ENCODE measurements at regions not wholly inside any gene's neighbourhood (a gene's known extent, or its start where the extent isn't known, plus 50 kb on each side); places are given as distances from the start of the nearest gene placed in this dataset.

- no peak for DNase-seq (ENCODE audit: low read depth)
- Histone ChIP-seq H3K4me3 (ENCODE audit: low read depth, low read length) (no peak overlapping the region), H3K27me3 (ENCODE audit: control insufficient read depth, insufficient read depth, low read length) (no peaks in the 10 kb centered on the region), H3K36me3 (ENCODE audit: control insufficient read depth, insufficient read depth, low read length) (no peaks in the 10 kb centered on the region)
- no peak for TF ChIP-seq CTCF (IDR thresholded peaks at IDR 0.05; ENCODE audit: insufficient read depth, low read length, poor library complexity, severe bottlenecking)
Measured at GRCh38 chr10:25849988-25850387, 84.0 kb upstream of the MYO3A start.

- Histone ChIP-seq H3K36me3 (ENCODE audit: control insufficient read depth, insufficient read depth, low read length) (no peaks in the 10 kb centered on the region), H3K4me3 (ENCODE audit: low read depth, low read length) (no peak overlapping the region), H3K27me3 (ENCODE audit: control insufficient read depth, insufficient read depth, low read length) (no peaks in the 10 kb centered on the region)
- TF ChIP-seq CTCF (IDR thresholded peaks at IDR 0.05; ENCODE audit: insufficient read depth, low read length, poor library complexity, severe bottlenecking): no peak
- DNase-seq (ENCODE audit: low read depth): no peak
Measured at GRCh38 chr10:25851548-25851947, 82.5 kb upstream of the MYO3A start.

- DNase-seq (ENCODE audit: low read depth): no peak
- no peaks in the 10 kb centered on the region for H3K27me3 ChIP-seq (ENCODE audit: control insufficient read depth, insufficient read depth, low read length)
- no peak overlapping the region for H3K4me3 ChIP-seq (ENCODE audit: low read depth, low read length)
- H3K36me3 ChIP-seq (ENCODE audit: control insufficient read depth, insufficient read depth, low read length): no peaks in the 10 kb centered on the region
- no peak for TF ChIP-seq CTCF (IDR thresholded peaks at IDR 0.05; ENCODE audit: insufficient read depth, low read length, poor library complexity, severe bottlenecking)
Measured at GRCh38 chr10:25852364-25852941, 81.6 kb upstream of the MYO3A start.

- Histone ChIP-seq H3K36me3 (ENCODE audit: control insufficient read depth, insufficient read depth, low read length) (no peaks in the 10 kb centered on the region), H3K4me3 (ENCODE audit: low read depth, low read length) (no peak overlapping the region), H3K27me3 (ENCODE audit: control insufficient read depth, insufficient read depth, low read length) (no peaks in the 10 kb centered on the region)
- no peak for DNase-seq (ENCODE audit: low read depth)
- TF ChIP-seq CTCF (IDR thresholded peaks at IDR 0.05; ENCODE audit: insufficient read depth, low read length, poor library complexity, severe bottlenecking): no peak
Measured at GRCh38 chr10:25858076-25858475, 76.0 kb upstream of the MYO3A start.

GRCh38 chr10:25865267-25865666 is 68.8 kb upstream of the MYO3A start:
- Histone ChIP-seq H3K36me3 (ENCODE audit: control insufficient read depth, insufficient read depth, low read length) (no peaks in the 10 kb centered on the region), H3K4me3 (ENCODE audit: low read depth, low read length) (no peak overlapping the region), H3K27me3 (ENCODE audit: control insufficient read depth, insufficient read depth, low read length) (no peaks in the 10 kb centered on the region)
- no peak for TF ChIP-seq CTCF (IDR thresholded peaks at IDR 0.05; ENCODE audit: insufficient read depth, low read length, poor library complexity, severe bottlenecking)
- no peak for DNase-seq (ENCODE audit: low read depth)

- no peaks in the 10 kb centered on the region for H3K36me3 ChIP-seq (ENCODE audit: control insufficient read depth, insufficient read depth, low read length)
- TF ChIP-seq CTCF (IDR thresholded peaks at IDR 0.05; ENCODE audit: insufficient read depth, low read length, poor library complexity, severe bottlenecking): no peak
- H3K4me3 ChIP-seq (ENCODE audit: low read depth, low read length): no peak overlapping the region
- no peaks in the 10 kb centered on the region for H3K27me3 ChIP-seq (ENCODE audit: control insufficient read depth, insufficient read depth, low read length)
- no peak for DNase-seq (ENCODE audit: low read depth)
Measured at GRCh38 chr10:25867321-25867720, 66.7 kb upstream of the MYO3A start.

Data from kidney epithelial cell (primary cell).